Colonic mucosa (tissue), 4 donors: ENCODE measurements at regions not wholly inside any gene's neighbourhood (a gene's known extent, or its start where the extent isn't known, plus 50 kb on each side); places are given as distances from the start of the nearest gene placed in this dataset.

Experiments
- DNase-seq: peaks from one replicate; pipeline ENCODE4 v3.0.0-alpha.2; 2020
- H3K27ac ChIP-seq: fragments of 200-600 bp; one replicate; pipeline ENCODE4 v1.8.0; 2021
- H3K27me3 ChIP-seq: fragments of 200-600 bp; one replicate; pipeline ENCODE4 v1.8.0; 2021
- H3K36me3 ChIP-seq: fragments of 200-600 bp; one replicate; pipeline ENCODE4 v1.8.0; 2021
- H3K4me1 ChIP-seq: fragments of 200-600 bp; one replicate; pipeline ENCODE4 v1.8.0; 2021; ENCODE audit warnings: mild to moderate bottlenecking
- H3K4me3 ChIP-seq: fragments of 200-600 bp; one replicate; pipeline ENCODE4 v1.8.0; 2021
- H3K9ac ChIP-seq, 2 donors: one replicate each; pipeline ENCODE4 v1.7.0; 2013; ENCODE audit warnings: control low read depth in 2 of 2, low read depth in 2 of 2, low read length in 2 of 2
- H3K9me3 ChIP-seq: fragments of 200-600 bp; one replicate; pipeline ENCODE4 v1.8.0; 2021
- CTCF ChIP-seq: fragments of 200-600 bp; IDR thresholded peaks from one replicate; pipeline ENCODE4 v1.8.0; 2022; ENCODE audit warnings: antibody characterized with exemption, mild to moderate bottlenecking
- intact Hi-C: fragments of 100-400 bp; cut with DNase I; formaldehyde crosslinking; loops from one replicate; pipeline ENCODE4 v1.14.1; 2022
- donor health status: healthy.
- donor health status: DM: no; HTN: no; CAD: no.
- donor health status: DM: no; HTN: no; CAD: no.

GRCh38 chr15:96670389-96670788 lies 339.9 kb downstream of the NR2F2 start:
- Histone ChIP-seq H3K36me3 (no peaks in the 10 kb centered on the region), H3K27ac (no peak overlapping the region), H3K27me3 (no peaks in the 10 kb centered on the region), H3K9ac (no peak overlapping the region), H3K4me1 (no peaks in the 10 kb centered on the region), H3K4me3 (no peak overlapping the region), H3K9me3 (no peaks in the 10 kb centered on the region)
- no peak for TF ChIP-seq CTCF
- intact Hi-C loops, result no loop called here
- no peak for DNase-seq

- Histone ChIP-seq H3K36me3 (no peaks in the 10 kb centered on the region), H3K27me3 (no peaks in the 10 kb centered on the region), H3K9me3 (no peaks in the 10 kb centered on the region), H3K27ac (no peak overlapping the region), H3K4me1 (no peaks in the 10 kb centered on the region), H3K4me3 (no peak overlapping the region), H3K9ac (no peak overlapping the region)
- no peak for DNase-seq
- no peak for TF ChIP-seq CTCF
- intact Hi-C loops, result no loop called here
These were observed 342.1 kb downstream of the NR2F2 start for GRCh38 chr15:96672629-96673028.

- Histone ChIP-seq H3K27ac (no peak overlapping the region), H3K9ac (no peak overlapping the region), H3K27me3 (no peaks in the 10 kb centered on the region), H3K4me1 (no peaks in the 10 kb centered on the region), H3K9me3 (no peaks in the 10 kb centered on the region), H3K4me3 (no peak overlapping the region), H3K36me3 (no peaks in the 10 kb centered on the region)
- intact Hi-C loops, result no loop called here
- TF ChIP-seq CTCF, result no peak
- no peak for DNase-seq
These were observed 347.9 kb downstream of the NR2F2 start for GRCh38 chr15:96678386-96678785.

GRCh38 chr15:96687388-96688107 lies 357.0 kb downstream of the NR2F2 start:
- no peak for DNase-seq
- H3K4me1 ChIP-seq, result no peaks in the 10 kb centered on the region
- no peaks in the 10 kb centered on the region for H3K9me3 ChIP-seq
- TF ChIP-seq CTCF, result no peak
- no peak overlapping the region for H3K9ac ChIP-seq
- no peaks in the 10 kb centered on the region for H3K36me3 ChIP-seq
- H3K27me3 ChIP-seq, result no peaks in the 10 kb centered on the region
- intact Hi-C loops, result no loop called here
- no peak overlapping the region for H3K4me3 ChIP-seq
- H3K27ac ChIP-seq, result no peak overlapping the region

GRCh38 chr15:96690733-96691132 lies 360.2 kb downstream of the NR2F2 start:
- Histone ChIP-seq H3K36me3 (no peaks in the 10 kb centered on the region), H3K4me3 (no peak overlapping the region), H3K27ac (no peak overlapping the region), H3K9me3 (no peaks in the 10 kb centered on the region), H3K4me1 (no peaks in the 10 kb centered on the region), H3K27me3 (no peaks in the 10 kb centered on the region), H3K9ac (no peak overlapping the region)
- intact Hi-C loops, result no loop called here
- no peak for DNase-seq
- TF ChIP-seq CTCF, result no peak
